GM12878 (cell line): ENCODE measurements at regions not wholly inside any gene's neighbourhood (a gene's known extent, or its start where the extent isn't known, plus 50 kb on each side); places are given as distances from the start of the nearest gene placed in this dataset.

ENCODE experiments used
- ATF7 ChIP-seq: fragments of 450-650 bp; IDR thresholded peaks from 2 replicates; pipeline ENCODE4 v1.6.1; 2016; ENCODE audit warnings: low read depth, mild to moderate bottlenecking
- CTCF ChIP-seq, 3 experiments: IDR thresholded peaks in 2 of 3; conservative IDR thresholded peaks in 1 of 3; 2 replicates each; pipeline ENCODE4 v1.5.1; 2011; ENCODE audit warnings: low read depth in 3 of 3, low read length in 3 of 3, mild to moderate bottlenecking in 3 of 3, control low read depth in 2 of 3, moderate library complexity in 2 of 3, inconsistent platforms in 1 of 3, mixed read lengths in 1 of 3; ENCODE audit not compliant: control insufficient read depth in 2 of 3, insufficient read depth in 1 of 3; ENCODE audit errors: extremely low read depth in 1 of 3
- EZH2 ChIP-seq: IDR thresholded peaks from 2 replicates; pipeline ENCODE4 v1.6.1; 2012; ENCODE audit warnings: low read depth, mild to moderate bottlenecking, control low read depth, inconsistent platforms, low read length, borderline replicate concordance; ENCODE audit not compliant: control insufficient read depth
- FOS ChIP-seq: IDR thresholded peaks from 3 replicates; pipeline ENCODE4 v1.6.1; 2011; ENCODE audit warnings: borderline replicate concordance; ENCODE audit not compliant: insufficient read length; ENCODE audit errors: extremely low read depth
- NFIC ChIP-seq: IDR thresholded peaks from 2 replicates; pipeline ENCODE4 v1.6.1; 2012; ENCODE audit warnings: low read depth, mild to moderate bottlenecking, inconsistent platforms, low read length, moderate library complexity
- NR2F1 ChIP-seq: fragments of 450-650 bp; conservative IDR thresholded peaks from 2 replicates; pipeline ENCODE4 v1.6.1; 2017; ENCODE audit warnings: mild to moderate bottlenecking
- POLR2AphosphoS2 ChIP-seq: IDR thresholded peaks from 2 replicates; pipeline ENCODE4 v1.6.1; 2011; ENCODE audit warnings: low read depth, mild to moderate bottlenecking, low read length, improper control_type of control experiment, moderate library complexity
- SMC3 ChIP-seq: IDR thresholded peaks from 2 replicates; pipeline ENCODE4 v1.6.1; 2011; ENCODE audit warnings: low read length, improper control_type of control experiment, borderline replicate concordance
- STAT3 ChIP-seq: IDR thresholded peaks from 2 replicates; pipeline ENCODE4 v1.6.1; 2011; ENCODE audit warnings: low read depth, low read length, improper control_type of control experiment
- TARDBP ChIP-seq: IDR thresholded peaks from 2 replicates; pipeline ENCODE4 v1.6.1; 2016; ENCODE audit warnings: borderline replicate concordance
- TCF7 ChIP-seq: IDR thresholded peaks from 2 replicates; pipeline ENCODE4 v1.6.1; 2014; ENCODE audit warnings: antibody characterized with exemption, borderline replicate concordance
- TF ChIP-seq, protein P1 (sequence below): fragments of 450-650 bp; IDR thresholded peaks from 2 replicates; pipeline ENCODE4 v1.6.1; 2014; ENCODE audit warnings: mild to moderate bottlenecking
- TF ChIP-seq, protein P2 (sequence below): IDR thresholded peaks from 2 replicates; pipeline ENCODE4 v1.6.1; 2011; ENCODE audit warnings: borderline replicate concordance, low read depth, mild to moderate bottlenecking, moderate library complexity, low read length; ENCODE audit not compliant: insufficient read depth, poor library complexity, severe bottlenecking

DNA sequence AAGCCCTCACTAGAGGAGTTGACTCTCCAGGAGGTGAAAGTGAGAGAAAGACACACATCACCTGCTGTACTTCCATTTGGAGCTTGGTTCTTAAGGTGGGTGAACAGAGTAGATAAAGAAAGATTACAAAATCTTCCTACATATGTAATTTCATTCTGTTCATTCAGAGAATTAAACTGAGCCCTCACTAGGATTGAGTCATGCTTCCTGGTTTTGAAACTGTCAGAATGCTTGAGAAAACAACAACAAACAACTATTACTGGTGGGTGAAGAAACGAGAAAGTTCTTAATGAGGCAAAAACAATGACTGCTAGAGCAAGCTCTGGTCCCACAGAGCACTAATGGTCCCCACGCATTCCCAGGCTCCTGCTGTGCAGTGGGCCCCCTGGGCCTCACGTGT, 841.7 kb downstream of the VRK1 start:
- TF ChIP-seq, protein P1, sequence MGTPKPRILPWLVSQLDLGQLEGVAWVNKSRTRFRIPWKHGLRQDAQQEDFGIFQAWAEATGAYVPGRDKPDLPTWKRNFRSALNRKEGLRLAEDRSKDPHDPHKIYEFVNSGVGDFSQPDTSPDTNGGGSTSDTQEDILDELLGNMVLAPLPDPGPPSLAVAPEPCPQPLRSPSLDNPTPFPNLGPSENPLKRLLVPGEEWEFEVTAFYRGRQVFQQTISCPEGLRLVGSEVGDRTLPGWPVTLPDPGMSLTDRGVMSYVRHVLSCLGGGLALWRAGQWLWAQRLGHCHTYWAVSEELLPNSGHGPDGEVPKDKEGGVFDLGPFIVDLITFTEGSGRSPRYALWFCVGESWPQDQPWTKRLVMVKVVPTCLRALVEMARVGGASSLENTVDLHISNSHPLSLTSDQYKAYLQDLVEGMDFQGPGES = no peak
- TF ChIP-seq CTCF (IDR thresholded peaks at IDR 0.05 in 2 of 3, conservative IDR thresholded peaks at IDR 0.05 in 1 of 3; ENCODE audit: control insufficient read depth in 2 of 3, extremely low read depth in 1 of 3, insufficient read depth in 1 of 3, low read depth in 3 of 3, low read length in 3 of 3) = no peak
- TF ChIP-seq ATF7 = no peak
- TF ChIP-seq SMC3 = no peak
- no peak for TF ChIP-seq STAT3
- TF ChIP-seq TARDBP = no peak
- no peak for TF ChIP-seq TCF7
- TF ChIP-seq NR2F1 = no peak
- TF ChIP-seq, protein P2, sequence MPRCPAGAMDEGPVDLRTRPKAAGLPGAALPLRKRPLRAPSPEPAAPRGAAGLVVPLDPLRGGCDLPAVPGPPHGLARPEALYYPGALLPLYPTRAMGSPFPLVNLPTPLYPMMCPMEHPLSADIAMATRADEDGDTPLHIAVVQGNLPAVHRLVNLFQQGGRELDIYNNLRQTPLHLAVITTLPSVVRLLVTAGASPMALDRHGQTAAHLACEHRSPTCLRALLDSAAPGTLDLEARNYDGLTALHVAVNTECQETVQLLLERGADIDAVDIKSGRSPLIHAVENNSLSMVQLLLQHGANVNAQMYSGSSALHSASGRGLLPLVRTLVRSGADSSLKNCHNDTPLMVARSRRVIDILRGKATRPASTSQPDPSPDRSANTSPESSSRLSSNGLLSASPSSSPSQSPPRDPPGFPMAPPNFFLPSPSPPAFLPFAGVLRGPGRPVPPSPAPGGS = no peak
- TF ChIP-seq NFIC = no peak
- TF ChIP-seq FOS = no peak
- TF ChIP-seq POLR2AphosphoS2 = no peak
- TF ChIP-seq EZH2 = no peak
